Fibroblast of mammary gland (primary cell): ENCODE measurements at regions not wholly inside any gene's neighbourhood (a gene's known extent, or its start where the extent isn't known, plus 50 kb on each side); places are given as distances from the start of the nearest gene placed in this dataset.

Experiments used
- DNase-seq: peaks from one replicate; pipeline ENCODE4 v3.0.0-alpha.2; 2010; ENCODE audit warnings: low read depth
- H3K4me3 ChIP-seq: 2 replicates; pipeline ENCODE4 v1.5.1; 2011; ENCODE audit warnings: low read depth, mild to moderate bottlenecking, low read length, moderate library complexity; ENCODE audit not compliant: control insufficient read depth
- CTCF ChIP-seq: conservative IDR thresholded peaks from 2 replicates; pipeline ENCODE4 v1.5.1; 2011; ENCODE audit warnings: low read depth, low read length, inconsistent platforms; ENCODE audit not compliant: control insufficient read depth, insufficient read depth

DNA sequence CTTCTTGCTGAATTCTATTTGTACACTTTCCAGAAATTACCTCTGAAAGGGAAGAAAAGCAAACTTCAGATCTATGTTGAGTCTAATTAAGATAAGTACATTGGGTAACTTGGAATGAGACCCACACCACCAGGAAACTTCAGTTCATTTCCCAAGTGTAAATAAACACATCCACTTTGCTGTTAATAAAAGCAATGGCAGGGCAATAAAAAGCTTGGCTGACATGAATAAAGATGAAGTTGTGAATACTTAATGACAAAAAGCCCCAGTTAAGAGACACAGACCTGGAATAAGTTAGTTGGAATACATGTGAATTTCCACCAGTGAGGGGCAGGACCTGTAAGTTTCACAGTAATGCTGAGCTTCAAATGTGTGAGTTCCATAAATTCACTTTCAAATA, 83.3 kb downstream of the MEX3B start:
- H3K4me3 ChIP-seq = no peak overlapping the region
- TF ChIP-seq CTCF = no peak
- no peak for DNase-seq

- TF ChIP-seq CTCF = no peak
- H3K4me3 ChIP-seq = no peak overlapping the region
- DNase-seq = no peak
These were observed 86.6 kb downstream of the MEX3B start for GRCh38 chr15:81959196-81959595.

DNA sequence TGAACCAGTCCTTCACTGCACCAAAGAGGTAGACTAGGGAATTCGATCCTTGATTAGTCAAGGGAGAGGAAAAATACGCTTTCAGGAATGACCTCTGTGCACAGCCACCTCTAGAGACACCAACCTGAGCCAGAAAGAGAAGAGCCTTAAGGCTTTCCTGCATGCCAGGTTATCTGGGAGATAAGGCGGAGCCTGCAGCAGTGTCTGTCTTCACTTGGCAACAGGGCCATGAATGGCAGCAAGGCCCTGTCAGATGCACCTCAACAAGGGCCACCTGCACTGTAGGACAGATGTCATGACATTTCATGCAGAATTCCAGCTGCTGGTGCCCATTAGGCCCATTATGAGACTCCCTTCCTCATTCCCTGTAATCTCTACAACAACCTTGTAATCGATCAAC, 88.1 kb downstream of the MEX3B start:
- no peak overlapping the region for H3K4me3 ChIP-seq
- no peak for DNase-seq
- no peak for TF ChIP-seq CTCF

GRCh38 chr15:81955382-81956062, 90.3 kb downstream of the MEX3B start:
- H3K4me3 ChIP-seq = no peak overlapping the region
- no peak for DNase-seq
- no peak for TF ChIP-seq CTCF

DNA sequence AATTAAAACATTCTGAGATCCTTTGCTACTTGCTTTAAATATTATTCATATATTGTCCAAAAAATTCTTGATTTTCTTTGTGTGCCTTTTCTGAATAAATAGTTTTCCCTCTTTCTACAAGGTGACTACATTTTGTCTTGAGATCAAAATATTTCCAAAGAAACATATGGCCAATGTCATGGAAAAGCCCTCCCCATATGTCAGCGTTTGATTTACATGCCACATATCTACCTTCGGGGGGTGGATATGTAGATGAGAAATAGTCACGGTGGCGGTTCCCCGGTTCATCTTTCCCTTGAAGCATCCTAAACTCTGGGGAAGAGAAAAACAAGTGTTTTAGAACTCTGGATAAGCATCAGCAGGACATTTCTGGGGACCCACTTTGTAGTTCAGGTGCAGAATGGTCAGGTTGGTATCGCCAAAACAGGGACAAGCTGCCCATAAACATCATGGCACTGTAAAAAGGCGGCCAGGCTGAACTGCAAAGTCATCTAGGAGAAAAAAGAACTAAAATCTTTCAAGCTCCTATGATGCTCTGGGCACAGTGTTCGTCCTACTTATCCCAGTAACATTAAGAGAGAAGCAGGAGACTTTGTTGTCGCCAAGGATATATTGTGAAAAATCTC, 91.5 kb downstream of the MEX3B start:
- H3K4me3 ChIP-seq = no peak overlapping the region
- no peak for DNase-seq
- no peak for TF ChIP-seq CTCF

DNA sequence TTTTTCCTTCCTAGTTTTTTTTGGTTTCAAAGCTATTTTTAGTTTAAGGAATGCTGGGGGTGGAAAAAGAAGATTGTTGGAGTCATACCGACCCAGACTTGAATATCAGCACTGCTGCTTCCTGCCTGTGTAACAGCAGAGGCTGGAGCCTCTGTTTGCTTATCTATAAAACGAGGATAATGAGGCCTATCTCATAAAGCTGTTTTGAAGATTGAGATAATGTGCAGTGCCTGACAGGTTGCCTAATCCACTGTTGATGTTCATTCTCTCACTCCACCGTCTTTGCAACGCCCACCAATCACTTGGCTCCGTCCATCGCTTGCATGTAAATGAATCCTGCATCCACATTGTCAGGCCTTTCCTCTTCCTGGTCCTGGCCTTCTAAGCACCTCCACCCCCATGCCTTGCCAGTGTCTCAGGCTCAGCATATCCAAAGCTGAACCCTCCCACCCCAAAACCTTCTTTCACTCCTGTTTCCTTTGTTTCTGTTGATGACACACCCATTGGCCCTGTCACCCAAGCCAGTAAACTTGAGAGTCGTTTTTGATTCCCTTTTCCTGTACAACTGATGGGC, 94.9 kb downstream of the MEX3B start:
- no peak for TF ChIP-seq CTCF
- no peak overlapping the region for H3K4me3 ChIP-seq
- no peak for DNase-seq

DNA sequence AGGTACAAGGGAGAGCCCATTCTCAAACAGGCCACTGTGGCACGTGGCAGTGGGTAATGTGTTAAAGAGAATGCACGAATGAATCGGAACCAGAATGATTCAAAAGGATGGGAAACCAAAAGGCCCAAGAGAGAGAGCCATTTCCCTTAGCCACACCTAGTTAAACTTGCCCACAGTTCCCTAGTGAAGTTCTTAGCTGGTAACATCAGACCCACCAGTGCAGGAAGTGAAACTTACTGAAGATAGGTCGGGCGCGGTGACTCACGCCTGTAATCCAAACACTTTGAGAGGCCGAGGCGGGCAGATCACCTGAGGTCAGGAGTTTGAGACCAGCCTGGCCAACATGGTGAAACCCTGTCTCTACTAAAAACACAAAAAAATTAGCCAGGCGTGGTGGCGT, 97.1 kb downstream of the MEX3B start:
- TF ChIP-seq CTCF = no peak
- no peak for DNase-seq
- H3K4me3 ChIP-seq = no peak overlapping the region
